ENCODE measurements at regions not wholly inside any gene's neighbourhood (a gene's known extent, or its start where the extent isn't known, plus 50 kb on each side); places are given as distances from the start of the nearest gene placed in this dataset.

DNA sequence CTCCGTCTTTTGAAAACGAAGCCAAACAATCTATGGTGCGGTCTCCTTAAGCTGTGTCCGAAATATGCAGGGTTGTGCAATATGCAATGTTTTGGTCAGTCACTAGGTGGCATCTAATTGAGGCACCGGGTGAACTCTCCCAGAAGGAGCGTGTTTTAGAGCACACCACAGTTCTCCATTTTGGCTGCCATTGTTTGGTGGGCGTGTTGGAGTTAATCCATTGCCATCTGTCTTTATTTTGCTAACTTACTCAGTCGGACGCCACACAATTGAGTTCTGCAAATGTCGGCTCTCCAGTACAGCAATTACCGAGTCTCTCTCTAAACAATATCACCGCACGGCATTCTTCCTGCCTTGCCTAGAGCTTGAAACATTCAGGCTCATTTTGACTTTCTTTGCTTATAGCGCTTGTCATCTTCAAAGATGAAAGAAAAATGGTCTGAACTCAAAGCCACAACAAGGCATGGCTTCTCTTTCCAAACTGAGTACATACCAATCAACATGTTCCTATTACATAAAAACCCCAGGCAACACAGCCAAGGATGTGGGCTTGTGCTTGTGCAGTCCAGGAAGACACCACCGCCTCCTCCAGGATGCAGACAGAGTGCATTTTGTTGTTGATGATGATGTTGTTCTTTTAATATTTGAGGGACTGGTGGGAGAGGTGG lies 182.0 kb upstream of the SERP2 start:
- DNase-seq, result peak; percentile 92 to 96

DNA sequence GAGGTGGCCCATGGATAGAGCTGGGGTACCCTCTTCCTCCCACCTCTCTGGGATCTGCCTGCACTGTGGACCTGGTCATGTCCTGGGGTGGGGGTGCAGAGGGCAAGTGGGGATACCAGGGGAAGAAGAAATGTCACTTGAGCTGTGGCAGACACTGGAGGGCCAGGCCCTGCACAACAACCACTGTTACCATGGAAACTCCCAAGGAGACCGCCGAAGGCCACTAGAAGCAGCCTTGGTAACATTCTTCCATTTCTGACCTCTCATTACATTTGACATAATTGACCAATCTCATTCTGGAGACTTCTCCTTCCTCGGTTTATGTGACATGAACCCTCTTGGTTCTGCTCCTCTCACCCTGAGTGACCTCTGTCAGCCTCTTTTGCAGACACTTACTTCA lies 179.9 kb upstream of the SERP2 start:
- no peak for DNase-seq

GRCh38 chr13:44195245-44195644 lies 178.4 kb upstream of the SERP2 start:
- no peak for DNase-seq

- DNase-seq, result no peak
These were observed 177.3 kb upstream of the SERP2 start for GRCh38 chr13:44196196-44196751.

DNA sequence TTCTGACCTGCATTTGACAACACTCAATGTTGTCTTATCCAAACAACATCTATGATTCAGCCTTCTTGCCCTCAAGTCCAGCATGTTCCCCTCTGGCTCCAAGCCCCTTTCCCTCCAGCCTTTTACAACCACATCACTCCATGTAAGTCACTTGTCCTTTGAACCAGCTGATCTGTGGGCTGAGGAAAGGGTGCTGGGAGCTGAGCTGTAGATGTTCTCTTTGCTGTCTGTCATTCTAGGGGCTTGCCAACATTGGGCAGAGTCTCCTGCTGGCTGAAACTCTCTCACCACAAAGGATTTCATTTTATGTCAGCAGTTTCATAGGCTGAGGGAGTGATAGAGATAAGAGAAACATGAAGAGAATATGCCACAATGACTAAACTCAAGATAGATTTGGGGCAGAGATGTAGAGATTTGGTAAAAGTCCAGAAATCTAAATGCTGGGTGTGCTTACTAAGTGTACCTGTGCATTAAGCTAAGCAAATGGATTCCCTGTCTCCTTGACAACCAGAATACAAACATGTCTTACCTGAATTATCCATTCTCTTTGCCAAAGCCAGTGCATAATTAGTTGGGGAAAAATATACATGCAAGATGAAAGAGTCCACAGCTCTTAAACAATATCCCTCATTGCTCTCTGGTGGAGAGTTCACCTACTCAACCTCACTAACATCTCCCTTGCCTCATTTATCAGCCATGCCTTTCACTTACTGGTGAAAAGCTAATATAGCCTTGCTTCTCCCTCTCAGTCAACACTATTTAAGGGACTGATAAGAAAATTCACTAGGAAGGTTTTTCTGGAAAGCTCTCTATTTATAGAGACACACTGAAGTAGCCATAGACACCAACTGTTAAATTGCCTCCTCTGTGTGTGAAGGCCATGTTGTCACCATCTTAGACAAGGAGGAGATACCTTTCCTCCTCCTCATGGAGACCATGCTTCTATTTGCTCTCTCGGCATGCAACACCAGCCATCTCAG lies 175.5 kb upstream of the SERP2 start:
- no peak for DNase-seq

DNA sequence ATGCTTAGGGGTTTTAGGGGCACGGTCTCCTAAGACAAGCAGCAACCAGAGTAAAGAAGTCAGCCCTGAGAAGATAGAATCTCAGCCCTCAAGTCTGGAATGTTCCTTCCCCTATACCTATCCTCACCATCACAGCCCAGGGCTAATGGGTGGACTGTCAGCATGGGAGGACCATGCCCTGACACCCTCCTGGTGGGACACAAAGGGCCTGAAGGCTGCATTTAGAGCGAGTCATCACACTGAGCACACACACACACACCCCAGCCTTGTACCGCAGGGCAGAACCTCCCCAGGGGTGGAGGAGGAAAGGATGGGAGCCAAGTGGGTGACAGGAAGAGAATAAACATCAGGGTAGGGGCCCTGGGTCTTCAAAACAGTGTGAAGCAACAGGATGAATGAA lies 174.8 kb upstream of the SERP2 start:
- DNase-seq, result no peak

GRCh38 chr13:44199627-44200207 lies 173.9 kb upstream of the SERP2 start:
- DNase-seq, result no peak

GRCh38 chr13:44206434-44206833 lies 167.2 kb upstream of the SERP2 start:
- DNase-seq, result no peak

- no peak for DNase-seq
These were observed 166.1 kb upstream of the SERP2 start for GRCh38 chr13:44207476-44207875.

DNA sequence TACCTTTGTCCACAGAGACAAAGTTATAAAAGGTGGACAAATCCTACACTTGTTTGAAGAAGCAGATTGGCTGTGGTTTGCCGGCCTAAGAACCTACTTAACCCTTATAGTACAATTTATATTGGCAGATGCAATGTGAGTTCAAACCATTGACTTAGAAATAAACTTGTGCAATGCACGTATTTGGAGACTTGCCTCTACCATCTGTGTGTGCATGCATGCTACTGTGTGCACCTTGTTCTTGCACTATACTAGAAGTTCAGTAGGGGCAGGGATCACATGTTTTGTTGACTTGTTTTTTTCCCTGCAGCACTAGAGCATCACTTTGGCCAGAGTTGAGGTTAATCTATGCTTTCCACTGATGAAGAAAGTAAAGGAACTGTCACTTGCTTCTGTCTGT lies 163.1 kb upstream of the SERP2 start:
- no peak for DNase-seq

DNA sequence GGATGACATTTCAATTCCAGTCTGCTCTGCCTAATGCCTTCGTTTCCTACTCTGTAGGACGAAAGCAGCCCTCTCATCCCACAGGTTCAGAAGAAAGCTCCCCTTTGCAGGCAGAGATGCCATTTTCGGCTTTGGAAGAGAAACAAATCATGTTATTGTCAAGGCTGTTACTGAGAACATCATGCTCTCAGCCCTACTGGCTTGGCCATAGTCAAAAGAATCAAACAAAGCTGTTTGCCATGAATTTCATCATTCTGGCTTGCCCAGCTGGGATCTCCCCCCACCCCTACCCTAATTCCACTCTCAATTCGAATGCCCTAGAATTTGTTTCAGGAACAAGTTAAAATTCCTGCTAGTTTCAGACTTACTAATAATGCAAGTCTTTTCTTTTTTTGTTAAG lies 162.3 kb upstream of the SERP2 start:
- peak in 1 of 2 experiments; percentile 36 for DNase-seq

DNA sequence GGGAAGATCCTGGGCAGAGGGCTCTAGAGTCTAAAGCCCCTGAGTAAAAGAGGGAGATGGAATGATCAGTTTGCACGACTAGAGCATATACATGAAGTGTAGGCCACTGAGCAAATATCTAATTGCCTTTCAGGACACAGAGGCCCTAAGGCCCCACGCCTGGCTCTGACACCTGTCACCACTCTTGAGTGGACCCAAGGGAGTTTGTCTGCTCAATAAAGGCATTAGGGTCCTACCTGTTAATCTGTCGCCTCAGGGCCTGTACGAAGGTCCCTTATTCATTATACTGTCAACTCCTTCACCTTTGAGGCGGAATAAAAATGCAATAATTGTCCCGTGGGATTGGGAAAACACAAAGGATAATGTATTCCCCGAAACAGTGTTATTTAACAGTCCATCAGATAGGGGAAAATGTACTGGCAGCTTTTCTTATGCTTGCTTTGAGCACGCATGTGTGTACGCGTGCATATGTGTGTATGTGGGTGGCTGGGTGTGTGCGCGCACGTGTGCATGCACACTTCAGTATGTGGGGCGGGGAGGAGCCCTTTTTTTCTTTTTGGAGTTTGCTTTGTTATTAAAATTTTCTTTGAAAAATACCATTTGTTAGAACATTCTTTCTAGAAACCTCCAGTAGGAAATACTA lies 161.8 kb upstream of the SERP2 start:
- DNase-seq, result peak; percentile 81 to 93

DNA sequence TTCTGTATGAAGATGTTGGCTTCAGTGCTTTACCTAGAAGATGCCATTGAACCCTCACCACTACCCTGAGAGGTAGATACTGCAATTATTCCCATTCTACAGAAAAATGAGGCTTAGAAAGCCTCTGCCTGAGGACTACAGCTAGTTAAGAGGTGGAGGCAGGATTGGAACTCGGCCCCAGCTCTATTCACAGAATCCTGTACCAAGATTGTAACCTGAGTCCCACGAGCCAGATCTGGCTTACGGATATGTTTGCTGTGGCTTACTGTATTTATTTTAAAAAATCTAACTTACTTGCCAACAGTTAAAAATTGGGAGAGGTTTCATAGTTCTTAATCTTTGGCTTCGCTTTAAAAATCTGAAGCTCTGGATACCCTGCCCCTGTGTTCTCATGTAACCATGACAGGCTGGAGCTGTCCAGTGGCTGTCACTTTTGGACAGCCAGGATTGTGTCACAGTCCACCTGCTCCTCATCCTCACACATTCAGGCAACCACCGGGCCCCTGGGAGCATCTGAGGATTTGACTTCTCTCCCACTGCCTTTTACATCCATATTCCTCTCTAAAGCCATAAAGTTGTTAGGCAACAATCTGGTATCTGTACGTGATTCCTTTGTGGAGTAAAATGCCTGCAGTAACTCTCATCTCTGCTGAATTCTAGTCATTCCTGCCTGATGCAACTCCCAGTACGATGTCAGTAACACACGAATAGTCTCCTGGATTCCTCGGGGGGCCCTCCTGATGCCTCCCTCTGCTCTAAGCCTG lies 160.8 kb upstream of the SERP2 start:
- DNase-seq, result no peak

DNA sequence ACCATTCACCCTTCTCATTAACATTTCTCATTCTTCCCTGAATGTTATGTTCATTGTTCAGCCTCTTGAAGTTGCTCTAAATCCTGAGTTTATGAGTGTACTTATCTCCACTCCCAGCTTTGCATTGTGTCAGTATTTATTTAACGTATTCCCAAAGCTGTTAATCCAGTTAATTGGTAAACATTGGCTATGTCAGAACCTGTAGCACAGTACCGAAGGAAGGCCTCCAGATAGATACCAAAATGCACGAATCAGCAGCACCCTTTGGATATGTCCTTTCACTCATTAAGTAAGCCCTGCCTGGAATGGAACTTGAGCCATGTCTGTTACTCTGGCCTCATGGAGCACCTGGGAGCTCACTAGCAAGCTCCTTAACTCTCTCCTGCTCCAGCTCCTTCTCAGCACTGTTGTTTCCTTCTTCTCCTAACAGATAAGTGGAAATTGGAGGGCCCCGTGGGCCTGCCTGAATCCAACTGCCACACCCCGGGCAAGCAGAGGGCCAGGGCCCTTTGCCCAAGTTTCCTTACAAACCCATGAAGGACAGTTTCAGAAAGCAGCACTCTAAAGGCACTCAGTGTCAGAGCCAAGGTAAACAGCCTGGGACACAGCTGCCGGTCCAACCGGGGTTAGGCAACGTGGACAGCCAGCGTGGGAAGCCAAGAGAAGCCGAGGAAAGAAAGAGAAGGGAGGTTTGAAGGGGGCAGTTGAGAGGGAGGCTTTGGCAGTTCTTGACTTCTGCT lies 155.0 kb upstream of the SERP2 start:
- DNase-seq, result peak in 1 of 2 experiments; percentile 24

DNA sequence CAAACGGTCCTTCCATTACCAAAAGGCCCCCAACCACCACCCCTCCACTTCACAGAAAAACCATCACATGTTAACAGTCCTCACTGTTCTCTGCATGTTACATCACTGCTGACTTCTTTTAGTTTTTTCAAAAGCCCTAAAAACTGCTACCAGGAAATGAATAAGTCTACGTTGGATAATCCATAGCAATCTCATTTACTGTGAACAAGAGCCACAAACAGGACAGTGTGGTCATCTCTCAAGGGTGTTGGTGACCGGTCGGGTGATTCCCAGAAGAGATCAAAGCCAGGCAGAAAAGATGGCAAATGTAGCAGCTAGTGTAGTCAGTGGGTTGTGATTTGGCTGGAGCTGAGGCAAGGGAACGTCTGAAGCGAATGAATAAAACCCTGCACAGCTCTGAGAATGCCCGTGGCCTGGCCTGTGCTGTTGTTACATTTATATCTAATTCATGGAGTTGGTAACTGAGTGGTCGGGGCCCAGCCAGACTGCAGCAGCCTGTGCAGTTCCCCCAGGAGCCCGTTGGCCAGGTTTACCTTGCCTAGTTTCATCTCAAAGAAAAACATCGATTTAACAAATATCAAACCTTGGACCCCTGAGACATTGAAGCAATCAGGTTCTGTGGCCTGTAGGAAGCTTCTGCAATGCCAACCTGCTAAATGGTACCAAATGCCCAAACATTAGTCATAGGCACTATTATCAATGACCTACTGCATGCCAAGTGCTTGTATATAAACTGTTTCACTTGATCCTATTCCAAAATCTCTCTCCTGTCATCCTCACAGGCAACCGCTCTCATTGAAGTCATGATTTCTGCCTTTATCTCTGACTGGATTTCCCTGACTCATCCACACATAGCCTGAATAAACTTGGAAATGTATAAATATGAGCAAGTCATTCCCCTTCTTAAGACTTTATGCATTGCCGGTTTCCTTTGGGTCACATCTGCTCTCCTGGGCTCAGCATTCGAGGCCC lies 153.8 kb upstream of the SERP2 start:
- DNase-seq, result no peak

- no peak for DNase-seq
These were observed 152.7 kb upstream of the SERP2 start for GRCh38 chr13:44220948-44221347.

- DNase-seq, result no peak
These were observed 152.0 kb upstream of the SERP2 start for GRCh38 chr13:44221657-44222056.

GRCh38 chr13:44223770-44224444 lies 149.7 kb upstream of the SERP2 start:
- DNase-seq, result peak in 1 of 2 experiments; percentile 4

DNA sequence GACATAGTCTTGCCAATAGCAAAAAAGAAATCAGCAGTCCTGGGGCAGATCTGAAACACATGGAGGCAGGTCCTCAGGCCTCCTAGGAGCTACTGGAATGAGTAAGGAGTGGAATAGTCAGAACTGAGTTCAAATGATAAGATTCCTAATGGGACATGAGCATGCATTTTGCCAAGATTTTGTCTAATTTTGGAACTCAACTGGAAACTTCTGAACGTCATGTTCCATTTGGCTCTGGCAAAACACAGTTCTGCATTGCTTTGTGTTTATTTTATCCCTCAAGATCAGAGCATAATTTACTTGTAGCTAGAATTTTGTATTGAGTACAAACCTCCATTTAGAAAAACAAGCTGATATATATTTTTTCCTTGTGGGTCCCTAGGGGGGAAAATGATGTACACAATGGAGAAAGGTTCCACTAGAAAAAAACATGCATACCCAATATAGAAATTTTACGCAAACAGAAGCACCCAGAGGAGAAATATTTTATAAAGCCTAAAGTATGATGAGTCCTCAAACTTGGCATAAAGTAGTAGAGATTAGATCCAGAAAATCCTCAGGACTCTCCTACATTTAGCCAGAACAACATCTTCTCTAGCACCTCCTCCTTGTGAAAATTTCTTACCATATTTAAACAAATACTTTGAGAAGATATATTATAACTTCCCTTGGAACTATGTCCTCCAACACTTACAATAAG lies 149.0 kb upstream of the SERP2 start:
- no peak for DNase-seq
